Right lobe of liver (tissue), 6 donors: ENCODE measurements at regions not wholly inside any gene's neighbourhood (a gene's known extent, or its start where the extent isn't known, plus 50 kb on each side); places are given as distances from the start of the nearest gene placed in this dataset.

Experiments used
- ATAC-seq, 4 donors: fragments of 200-7000 bp; cut with Tn5 transposase; one replicate each; pipeline ENCODE4 v1.9.1; 2020; ENCODE audit warnings: mild to moderate bottlenecking in 4 of 4, moderate library complexity in 4 of 4
- DNase-seq, 3 donors: peaks; one replicate each; pipeline ENCODE4 v3.0.0-alpha.2; 2020
- H3K27ac ChIP-seq, 3 donors: fragments of 200-600 bp; one replicate each; pipeline ENCODE4 v1.8.0; 2022
- H3K27me3 ChIP-seq, 2 donors: fragments of 200-600 bp; one replicate each; pipeline ENCODE4 v1.8.0; 2022
- H3K36me3 ChIP-seq, 4 donors: fragments of 200-600 bp; sonication (generic) in 1 of 4; one replicate each; pipeline versions ENCODE4 v1.5.1 to v1.8.0; 2017 to 2022; ENCODE audit warnings: control low read depth in 1 of 4
- H3K4me1 ChIP-seq, 4 donors: fragments of 200-600 bp; sonication (generic) in 1 of 4; one replicate each; pipeline versions ENCODE4 v1.5.1 to v1.8.0; 2017 to 2022; ENCODE audit warnings: control low read depth in 1 of 4
- H3K4me3 ChIP-seq, 3 donors: fragments of 200-600 bp; one replicate each; pipeline ENCODE4 v1.8.0; 2022
- H3K9me3 ChIP-seq, 4 donors: fragments of 200-600 bp; sonication (generic) in 1 of 4; one replicate each; pipeline versions ENCODE4 v1.5.1 to v1.8.0; 2017 to 2022; ENCODE audit warnings: control low read depth in 1 of 4
- CTCF ChIP-seq, 4 donors: fragments of 200-600 bp in 3 of 4; fragments of 450-650 bp in 1 of 4; IDR thresholded peaks; one replicate each; pipeline versions ENCODE4 v1.5.1 to v1.8.0; 2016 to 2022; ENCODE audit warnings: antibody characterized with exemption in 4 of 4, mild to moderate bottlenecking in 2 of 4
- POLR2A ChIP-seq: fragments of 450-650 bp; IDR thresholded peaks from one replicate; pipeline ENCODE4 v1.6.1; 2017; ENCODE audit warnings: antibody characterized with exemption, mild to moderate bottlenecking
- WGBS: methylation state at CpG from one replicate; pipeline ENCODE4 v1.1.6; 2018; ENCODE audit warnings: low coverage, low lambda C conversion rate; ENCODE audit not compliant: insufficient coverage; ENCODE audit errors: missing lambda C conversion rate; 5-methylcytosine and 5-hydroxymethylcytosine counted together
- intact Hi-C, 2 donors: fragments of 100-400 bp; cut with DNase I; formaldehyde crosslinking; loops; one replicate each; pipeline versions ENCODE4 v1.11.2 to v1.14.1; 2022
- donor health status: DM: no; HTN: yes; CAD: no.
- donor health status: DM: no; HTN: no; CAD: no.
- donor health status: DM: no; HTN: no; CAD: no.
- donor health status: DM: no; HTN: yes; CAD: no.
- donor health status: DM: no; HTN: yes; CAD: no.

GRCh38 chr13:99723878-99724277, 222.6 kb downstream of the TM9SF2 start:
- Histone ChIP-seq H3K36me3 (no peaks in the 10 kb centered on the region), H3K27me3 (no peaks in the 10 kb centered on the region), H3K4me3 (no peak overlapping the region), H3K27ac (no peak overlapping the region), H3K4me1 (no peaks in the 10 kb centered on the region), H3K9me3 (peaks cover 0 to 3% (median 0%) of the 10 kb centered on the region in 4 donors)
- 94% methylated on average over 3 of the region's 3 CpGs for WGBS
- no peak for ATAC-seq
- DNase-seq, result no peak
- TF ChIP-seq CTCF (IDR thresholded peaks at IDR 0.05) (no peak), POLR2A (no peak)
- intact Hi-C loops, result no loop called here

DNA sequence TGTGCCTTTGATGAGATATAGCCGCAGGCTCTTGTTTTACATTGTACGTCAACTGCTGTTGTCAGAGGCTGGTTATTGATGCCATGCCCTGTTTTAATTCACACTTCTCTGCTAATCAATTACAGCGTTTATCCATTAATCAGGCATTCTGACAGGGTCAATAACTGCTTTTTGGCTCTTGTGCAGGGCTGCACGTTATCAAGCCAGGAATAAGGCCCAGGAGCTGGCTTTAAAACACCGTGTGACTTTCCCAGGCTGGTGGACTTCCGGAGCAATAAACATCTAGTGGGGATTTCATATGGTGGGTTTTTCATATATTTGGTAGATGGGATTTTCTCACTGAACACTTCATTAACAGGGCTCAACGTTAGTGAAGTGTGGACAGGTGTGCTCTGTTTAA, 221.7 kb downstream of the TM9SF2 start:
- 61% methylated on average over 7 of the region's 7 CpGs for WGBS
- no peaks in the 10 kb centered on the region for H3K4me1 ChIP-seq
- ATAC-seq (no peak), DNase-seq (no peak)
- TF ChIP-seq POLR2A (no peak), CTCF (IDR thresholded peaks at IDR 0.05) (no peak)
- H3K4me3 ChIP-seq, result no peak overlapping the region
- H3K27ac ChIP-seq, result no peak overlapping the region
- peaks cover 0 to 3% (median 0%) of the 10 kb centered on the region in 4 donors for H3K9me3 ChIP-seq
- H3K36me3 ChIP-seq, result no peaks in the 10 kb centered on the region
- intact Hi-C loops, result no loop called here
- no peaks in the 10 kb centered on the region for H3K27me3 ChIP-seq

GRCh38 chr13:99722338-99722818, 221.1 kb downstream of the TM9SF2 start:
- TF ChIP-seq CTCF (IDR thresholded peaks at IDR 0.05) (no peak), POLR2A (no peak)
- H3K36me3 ChIP-seq, result no peaks in the 10 kb centered on the region
- intact Hi-C loops, result no loop called here
- DNase-seq, result no peak
- no peak for ATAC-seq
- no peak overlapping the region for H3K27ac ChIP-seq
- peaks cover 0 to 3% (median 0%) of the 10 kb centered on the region in 4 donors for H3K9me3 ChIP-seq
- H3K27me3 ChIP-seq, result no peaks in the 10 kb centered on the region
- no peaks in the 10 kb centered on the region for H3K4me1 ChIP-seq
- no peak overlapping the region for H3K4me3 ChIP-seq
- WGBS, result 74% methylated on average over 3 of the region's 3 CpGs

- WGBS, result 92% methylated on average over 4 of the region's 4 CpGs
- Histone ChIP-seq H3K27ac (no peak overlapping the region), H3K36me3 (no peaks in the 10 kb centered on the region), H3K4me1 (no peaks in the 10 kb centered on the region), H3K9me3 (peaks cover 0 to 3% (median 0%) of the 10 kb centered on the region in 4 donors), H3K4me3 (no peak overlapping the region), H3K27me3 (no peaks in the 10 kb centered on the region)
- DNase-seq (no peak), ATAC-seq (peak in 1 of 4 donors; percentile 17)
- TF ChIP-seq CTCF (IDR thresholded peaks at IDR 0.05) (no peak), POLR2A (no peak)
- intact Hi-C loops, result no loop called here
Observed at GRCh38 chr13:99721606-99722337, 220.5 kb downstream of the TM9SF2 start.
